ENCODE measurements at regions not wholly inside any gene's neighbourhood (a gene's known extent, or its start where the extent isn't known, plus 50 kb on each side); places are given as distances from the start of the nearest gene placed in this dataset.

GRCh38 chr2:66122516-66122915, 312.4 kb upstream of the MEIS1 start:
- DNase-seq (ENCODE audit: low read depth, low spot score) (no peak), ATAC-seq (no peak)
- in situ Hi-C loops (cut with HindIII; ENCODE audit: low pct_unique_long_range_greater_than_20kb, low sequenced_read_pairs) (no loop called here), intact Hi-C loops (cut with micrococcal nuclease; ENCODE audit: unreplicated experiment) (no loop called here)
- no TSS peak for BruUV-seq (replicated peaks)
- TF ChIP-seq, protein P1, sequence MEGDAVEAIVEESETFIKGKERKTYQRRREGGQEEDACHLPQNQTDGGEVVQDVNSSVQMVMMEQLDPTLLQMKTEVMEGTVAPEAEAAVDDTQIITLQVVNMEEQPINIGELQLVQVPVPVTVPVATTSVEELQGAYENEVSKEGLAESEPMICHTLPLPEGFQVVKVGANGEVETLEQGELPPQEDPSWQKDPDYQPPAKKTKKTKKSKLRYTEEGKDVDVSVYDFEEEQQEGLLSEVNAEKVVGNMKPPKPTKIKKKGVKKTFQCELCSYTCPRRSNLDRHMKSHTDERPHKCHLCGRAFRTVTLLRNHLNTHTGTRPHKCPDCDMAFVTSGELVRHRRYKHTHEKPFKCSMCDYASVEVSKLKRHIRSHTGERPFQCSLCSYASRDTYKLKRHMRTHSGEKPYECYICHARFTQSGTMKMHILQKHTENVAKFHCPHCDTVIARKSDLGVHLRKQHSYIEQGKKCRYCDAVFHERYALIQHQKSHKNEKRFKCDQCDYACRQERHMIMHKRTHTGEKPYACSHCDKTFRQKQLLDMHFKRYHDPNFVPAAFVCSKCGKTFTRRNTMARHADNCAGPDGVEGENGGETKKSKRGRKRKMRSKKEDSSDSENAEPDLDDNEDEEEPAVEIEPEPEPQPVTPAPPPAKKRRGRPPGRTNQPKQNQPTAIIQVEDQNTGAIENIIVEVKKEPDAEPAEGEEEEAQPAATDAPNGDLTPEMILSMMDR (IDR thresholded peaks at IDR 0.05): no peak
- TF ChIP-seq SIN3A (IDR thresholded peaks at IDR 0.05; ENCODE audit: borderline replicate concordance, insufficient read depth, low read depth, low read length) (no peak), REST (IDR thresholded peaks at IDR 0.05; ENCODE audit: insufficient read depth in 1 of 2, low read depth in 2 of 2, low read length in 1 of 2) (no peak), POLR2AphosphoS5 (IDR thresholded peaks at IDR 0.05; ENCODE audit: low read depth, low read length) (no peak), TCF7L2 (IDR thresholded peaks at IDR 0.05; ENCODE audit: low read depth, low read length) (no peak)
- Histone ChIP-seq H3K36me3 (ENCODE audit: control insufficient read depth, insufficient read depth, low read length) (no peaks in the 10 kb centered on the region), H3K27ac (ENCODE audit: low read length) (no peak overlapping the region), H3K4me3 (ENCODE audit: low read depth in 2 of 2, low read length in 2 of 2) (no peak overlapping the region), H3K27me3 (ENCODE audit: control insufficient read depth, insufficient read depth, low read length) (no peaks in the 10 kb centered on the region), H3K4me1 (ENCODE audit: control insufficient read depth, insufficient read depth, low read length) (no peaks in the 10 kb centered on the region), H3K9me3 (ENCODE audit: control insufficient read depth, insufficient read depth, low read depth, low read length) (no peaks in the 10 kb centered on the region)
- ChIA-PET POLR2A (no interaction called here), CTCF (no interaction called here)

GRCh38 chr2:66121946-66122345, 313.0 kb upstream of the MEIS1 start:
- TF ChIP-seq TCF7L2 (IDR thresholded peaks at IDR 0.05; ENCODE audit: low read depth, low read length) (no peak), REST (IDR thresholded peaks at IDR 0.05; ENCODE audit: insufficient read depth in 1 of 2, low read depth in 2 of 2, low read length in 1 of 2) (no peak), SIN3A (IDR thresholded peaks at IDR 0.05; ENCODE audit: borderline replicate concordance, insufficient read depth, low read depth, low read length) (no peak)
- TF ChIP-seq, protein P1 (IDR thresholded peaks at IDR 0.05): no peak
- POLR2A ChIA-PET: no interaction called here
- no peaks in the 10 kb centered on the region for H3K36me3 ChIP-seq (ENCODE audit: control insufficient read depth, insufficient read depth, low read length)
- H3K9me3 ChIP-seq (ENCODE audit: control insufficient read depth, insufficient read depth, low read depth, low read length): no peaks in the 10 kb centered on the region
- no peak overlapping the region for H3K4me3 ChIP-seq (ENCODE audit: low read depth in 2 of 2, low read length in 2 of 2)
- CTCF ChIA-PET: no interaction called here
- in situ Hi-C loops (cut with HindIII; ENCODE audit: low pct_unique_long_range_greater_than_20kb, low sequenced_read_pairs) (no loop called here), intact Hi-C loops (cut with micrococcal nuclease; ENCODE audit: unreplicated experiment) (no loop called here)
- DNase-seq (ENCODE audit: low read depth, low spot score) (no peak), ATAC-seq (no peak)
- no peak overlapping the region for H3K27ac ChIP-seq (ENCODE audit: low read length)
- no peaks in the 10 kb centered on the region for H3K27me3 ChIP-seq (ENCODE audit: control insufficient read depth, insufficient read depth, low read length)
- BruUV-seq (replicated peaks): no TSS peak
- H3K4me1 ChIP-seq (ENCODE audit: control insufficient read depth, insufficient read depth, low read length): no peaks in the 10 kb centered on the region

Measured in Panc1 (cell line).